ENCODE measurements at regions not wholly inside any gene's neighbourhood (a gene's known extent, or its start where the extent isn't known, plus 50 kb on each side); places are given as distances from the start of the nearest gene placed in this dataset.

- TF ChIP-seq SMC3 (IDR thresholded peaks at IDR 0.05; ENCODE audit: low read depth, low read length): no peak
- TF ChIP-seq CTCF (conservative IDR thresholded peaks at IDR 0.05; ENCODE audit: low read depth, low read length): no peak
- no peak for TF ChIP-seq RFX5 (IDR thresholded peaks at IDR 0.05; ENCODE audit: low read depth, low read length)
- TF ChIP-seq RAD21 (IDR thresholded peaks at IDR 0.05; ENCODE audit: low read length): no peak
- no peak for TF ChIP-seq MXI1 (IDR thresholded peaks at IDR 0.05; ENCODE audit: borderline replicate concordance, low read depth, low read length)
- no peak for TF ChIP-seq POLR2A (IDR thresholded peaks at IDR 0.05; ENCODE audit: low read depth, low read length)
- no peak for TF ChIP-seq USF2 (IDR thresholded peaks at IDR 0.05; ENCODE audit: low read depth, low read length)
Measured at GRCh38 chr5:103908336-103909080, 345.9 kb upstream of the NUDT12 start.

Measured in IMR-90 (cell line).